ENCODE measurements at regions not wholly inside any gene's neighbourhood (a gene's known extent, or its start where the extent isn't known, plus 50 kb on each side); places are given as distances from the start of the nearest gene placed in this dataset.
"Not testable (repeated sequence)": the region's sequence is repeated elsewhere in the genome, so short reads cannot be mapped to it uniquely, and the experiment has no call there.

- Histone ChIP-seq H3K9ac (no peak overlapping the region), H3K27ac (ENCODE audit: low read depth in 2 of 2, low read length in 1 of 2) (no peak overlapping the region), H3K4me3 (ENCODE audit: low read depth in 2 of 2, low read length in 1 of 2) (no peak overlapping the region), H3K9me2 (no peaks in the 10 kb centered on the region), H3K4me1 (ENCODE audit: control insufficient read depth in 1 of 2, insufficient read depth in 2 of 2, low read depth in 1 of 2, low read length in 1 of 2) (no peaks in the 10 kb centered on the region), H3K79me2 (ENCODE audit: insufficient read depth) (no peaks in the 10 kb centered on the region), H3F3A (replicated peaks; ENCODE audit: insufficient read depth) (no peaks in the 10 kb centered on the region), H3K36me3 (replicated peaks in 1 of 2; ENCODE audit: control insufficient read depth in 1 of 2, insufficient read depth in 2 of 2, low read length in 1 of 2) (no peaks in the 10 kb centered on the region), H3K4me2 (no peak overlapping the region), H3K27me3 (ENCODE audit: insufficient read depth) (peaks cover 7% of the 10 kb centered on the region; the same call in 1 of the 2 replicates), H4K20me1 (ENCODE audit: insufficient read depth) (no peaks in the 10 kb centered on the region), H2AFZ (ENCODE audit: low read depth) (no peak overlapping the region), H3K9me3 (no peaks in the 10 kb centered on the region)
- TF ChIP-seq EZH2phosphoT487 (IDR thresholded peaks at IDR 0.05; ENCODE audit: borderline replicate concordance, low read depth): no peak
- no peak for TF ChIP-seq FOSL2 (IDR thresholded peaks at IDR 0.05; ENCODE audit: borderline replicate concordance, low read depth)
- TF ChIP-seq FOXJ3 (CRISPR knock-in tag; IDR thresholded peaks at IDR 0.05): no peak
- no peak for TF ChIP-seq EP300 (IDR thresholded peaks at IDR 0.05; ENCODE audit: borderline replicate concordance in 1 of 2, low read depth in 1 of 2, low read length in 1 of 2)
- TF ChIP-seq PBX3 (IDR thresholded peaks at IDR 0.05): no peak
- TF ChIP-seq MEF2A (IDR thresholded peaks at IDR 0.05; ENCODE audit: borderline replicate concordance, low read depth): no peak
- TF ChIP-seq JUND (IDR thresholded peaks at IDR 0.05): no peak
- TF ChIP-seq MXI1 (IDR thresholded peaks at IDR 0.05; ENCODE audit: low read depth, low read length): no peak
- ChIA-PET CTCF (interaction anchor here (1.1 kb wide), 1 partner anchor 11 kb away, joined by 3 read pairs; no protein-coding TSS in a partner anchor), POLR2A (no interaction called here)
- DNase-seq: no peak
- WGBS (ENCODE audit: low lambda C conversion rate): 0% methylated on average over 1 of the region's 1 CpG
Measured at GRCh38 chr7:114334989-114335388, 79.6 kb upstream of the FOXP2 start.

DNA sequence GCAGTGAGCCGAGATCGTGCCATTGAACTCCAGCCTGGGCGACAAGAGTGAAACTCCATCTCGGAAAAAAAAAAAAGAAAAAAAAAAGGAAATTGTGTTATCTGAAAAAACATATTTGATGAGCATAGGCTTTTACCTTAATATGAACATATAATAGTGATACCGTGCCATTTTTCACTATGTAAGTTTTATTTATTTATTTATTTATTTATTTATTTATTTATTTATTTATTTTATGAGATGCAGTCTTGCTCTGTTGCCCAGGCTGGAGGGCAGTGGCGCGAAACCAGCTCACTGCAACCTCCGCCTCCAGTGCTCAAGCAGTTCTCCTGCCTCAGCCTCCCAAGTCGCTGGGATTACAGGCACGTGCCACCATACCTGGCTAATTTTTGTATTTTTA, 85.2 kb upstream of the FOXP2 start:
- H2AFZ ChIP-seq (ENCODE audit: low read depth); H3K4me3 ChIP-seq (ENCODE audit: low read depth in 2 of 2, low read length in 1 of 2); H3K27me3 ChIP-seq (ENCODE audit: insufficient read depth); H3K79me2 ChIP-seq (ENCODE audit: insufficient read depth); POLR2A ChIA-PET; H3K27ac ChIP-seq (ENCODE audit: low read depth in 2 of 2, low read length in 1 of 2); H3F3A ChIP-seq (replicated peaks; ENCODE audit: insufficient read depth); CTCF ChIA-PET; H3K9ac ChIP-seq; H3K4me2 ChIP-seq; DNase-seq; H4K20me1 ChIP-seq (ENCODE audit: insufficient read depth); H3K9me2 ChIP-seq; H3K36me3 ChIP-seq (replicated peaks in 1 of 2; ENCODE audit: control insufficient read depth in 1 of 2, insufficient read depth in 2 of 2, low read length in 1 of 2); H3K9me3 ChIP-seq; H3K4me1 ChIP-seq (ENCODE audit: control insufficient read depth in 1 of 2, insufficient read depth in 2 of 2, low read depth in 1 of 2, low read length in 1 of 2): not testable (repeated sequence)
- 22% methylated on average over 10 of the region's 10 CpGs for WGBS (ENCODE audit: low lambda C conversion rate)

DNA sequence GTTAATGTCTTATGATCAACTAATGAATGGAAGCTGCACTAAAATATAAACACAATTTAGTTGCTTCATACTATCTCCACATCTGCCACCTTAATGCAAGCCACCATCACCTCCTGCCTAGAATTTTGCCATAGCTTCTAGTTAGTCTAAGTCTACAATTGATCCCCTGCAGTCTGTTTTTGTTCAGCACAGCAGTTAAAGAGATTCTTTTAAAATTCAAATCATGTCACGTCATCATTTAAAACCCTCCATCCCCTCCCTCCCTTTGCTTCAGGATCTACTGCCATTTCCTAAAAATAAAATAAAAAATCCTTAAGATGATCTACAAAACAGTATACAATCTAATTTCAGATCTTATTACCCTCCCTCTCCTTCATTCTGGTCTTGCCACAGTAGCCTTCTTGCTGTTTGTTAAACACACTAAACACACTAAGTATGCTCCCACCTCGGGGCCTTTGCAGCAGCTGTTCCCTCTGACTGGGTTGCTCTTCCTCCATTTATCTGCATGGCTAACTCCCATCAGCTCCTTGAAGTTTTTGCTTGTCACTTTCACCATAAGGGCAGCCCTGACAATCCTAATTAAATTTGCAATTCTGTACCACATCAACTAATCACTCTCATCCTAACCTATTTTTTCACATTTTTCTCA, 97.0 kb upstream of the FOXP2 start:
- H3K4me1 ChIP-seq (ENCODE audit: control insufficient read depth in 1 of 2, insufficient read depth in 2 of 2, low read depth in 1 of 2, low read length in 1 of 2): no peaks in the 10 kb centered on the region
- no peak overlapping the region for H2AFZ ChIP-seq (ENCODE audit: low read depth)
- H3K4me2 ChIP-seq: no peak overlapping the region
- CTCF ChIA-PET: no interaction called here
- H3K27me3 ChIP-seq (ENCODE audit: insufficient read depth): no peaks in the 10 kb centered on the region
- 2% methylated on average over 2 of the region's 2 CpGs for whole genome bisulfite sequencing (ENCODE audit: low lambda C conversion rate)
- H3K36me3 ChIP-seq (replicated peaks in 1 of 2; ENCODE audit: control insufficient read depth in 1 of 2, insufficient read depth in 2 of 2, low read length in 1 of 2): no peaks in the 10 kb centered on the region
- H3K4me3 ChIP-seq (ENCODE audit: low read depth in 2 of 2, low read length in 1 of 2): no peak overlapping the region
- DNase-seq: no peak
- H3K27ac ChIP-seq (ENCODE audit: low read depth in 2 of 2, low read length in 1 of 2): no peak overlapping the region
- TF ChIP-seq YY1 (IDR thresholded peaks at IDR 0.05; ENCODE audit: low read depth) (no peak), RCOR1 (IDR thresholded peaks at IDR 0.05; ENCODE audit: low read length) (no peak), POLR2AphosphoS5 (IDR thresholded peaks at IDR 0.05; ENCODE audit: low read depth, low read length) (no peak), FOXJ3 (CRISPR knock-in tag; IDR thresholded peaks at IDR 0.05) (no peak), NRF1 (IDR thresholded peaks at IDR 0.05; ENCODE audit: low read depth, low read length) (no peak), FOSL2 (IDR thresholded peaks at IDR 0.05; ENCODE audit: borderline replicate concordance, low read depth) (no peak), TEAD4 (IDR thresholded peaks at IDR 0.05; ENCODE audit: borderline replicate concordance, insufficient read depth) (no peak), TAF1 (IDR thresholded peaks at IDR 0.05; ENCODE audit: borderline replicate concordance, low read depth, low read length) (no peak), MEF2A (IDR thresholded peaks at IDR 0.05; ENCODE audit: borderline replicate concordance, low read depth) (no peak), IRF3 (IDR thresholded peaks at IDR 0.05; ENCODE audit: low read depth, low read length) (no peak), TCF12 (IDR thresholded peaks at IDR 0.05) (no peak), GABPA (IDR thresholded peaks at IDR 0.05; ENCODE audit: low read depth) (no peak), ELF1 (IDR thresholded peaks at IDR 0.05) (no peak), GATA2 (CRISPR knock-in tag; IDR thresholded peaks at IDR 0.05) (no peak)
- TF ChIP-seq, protein P1, sequence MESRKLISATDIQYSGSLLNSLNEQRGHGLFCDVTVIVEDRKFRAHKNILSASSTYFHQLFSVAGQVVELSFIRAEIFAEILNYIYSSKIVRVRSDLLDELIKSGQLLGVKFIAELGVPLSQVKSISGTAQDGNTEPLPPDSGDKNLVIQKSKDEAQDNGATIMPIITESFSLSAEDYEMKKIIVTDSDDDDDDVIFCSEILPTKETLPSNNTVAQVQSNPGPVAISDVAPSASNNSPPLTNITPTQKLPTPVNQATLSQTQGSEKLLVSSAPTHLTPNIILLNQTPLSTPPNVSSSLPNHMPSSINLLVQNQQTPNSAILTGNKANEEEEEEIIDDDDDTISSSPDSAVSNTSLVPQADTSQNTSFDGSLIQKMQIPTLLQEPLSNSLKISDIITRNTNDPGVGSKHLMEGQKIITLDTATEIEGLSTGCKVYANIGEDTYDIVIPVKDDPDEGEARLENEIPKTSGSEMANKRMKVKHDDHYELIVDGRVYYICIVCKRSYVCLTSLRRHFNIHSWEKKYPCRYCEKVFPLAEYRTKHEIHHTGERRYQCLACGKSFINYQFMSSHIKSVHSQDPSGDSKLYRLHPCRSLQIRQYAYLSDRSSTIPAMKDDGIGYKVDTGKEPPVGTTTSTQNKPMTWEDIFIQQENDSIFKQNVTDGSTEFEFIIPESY (IDR thresholded peaks at IDR 0.05; ENCODE audit: borderline replicate concordance, low read depth): no peak
- H3K79me2 ChIP-seq (ENCODE audit: insufficient read depth): no peaks in the 10 kb centered on the region
- H3K9me3 ChIP-seq: no peaks in the 10 kb centered on the region
- no peaks in the 10 kb centered on the region for H4K20me1 ChIP-seq (ENCODE audit: insufficient read depth)
- H3K9ac ChIP-seq: no peak overlapping the region
- H3K9me2 ChIP-seq: no peaks in the 10 kb centered on the region
- no peaks in the 10 kb centered on the region for H3F3A ChIP-seq (replicated peaks; ENCODE audit: insufficient read depth)
- POLR2A ChIA-PET: no interaction called here

Data from SK-N-SH (cell line).